Panc1 (cell line): ENCODE measurements at regions not wholly inside any gene's neighbourhood (a gene's known extent, or its start where the extent isn't known, plus 50 kb on each side); places are given as distances from the start of the nearest gene placed in this dataset.

Experiments
- POLR2AphosphoS5 ChIP-seq: IDR thresholded peaks from 2 replicates; pipeline ENCODE4 v1.6.1; 2012; ENCODE audit warnings: mild to moderate bottlenecking, low read depth, low read length, moderate library complexity
- SIN3A ChIP-seq: IDR thresholded peaks from 2 replicates; pipeline ENCODE4 v1.6.1; 2012; ENCODE audit warnings: low read depth, mild to moderate bottlenecking, low read length, moderate library complexity, borderline replicate concordance; ENCODE audit not compliant: insufficient read depth
- TF ChIP-seq, protein P1 (sequence below): fragments of 450-650 bp; IDR thresholded peaks from 2 replicates; pipeline ENCODE4 v1.5.1; 2017; ENCODE audit warnings: mild to moderate bottlenecking
- TF ChIP-seq, protein P2 (sequence below), 2 experiments: IDR thresholded peaks; 2 replicates each; pipeline ENCODE4 v1.6.1; 2011 to 2012; ENCODE audit warnings: low read depth in 2 of 2, control low read depth in 1 of 2, low read length in 1 of 2, mild to moderate bottlenecking in 1 of 2, moderate library complexity in 1 of 2; ENCODE audit not compliant: insufficient read depth in 1 of 2

DNA sequence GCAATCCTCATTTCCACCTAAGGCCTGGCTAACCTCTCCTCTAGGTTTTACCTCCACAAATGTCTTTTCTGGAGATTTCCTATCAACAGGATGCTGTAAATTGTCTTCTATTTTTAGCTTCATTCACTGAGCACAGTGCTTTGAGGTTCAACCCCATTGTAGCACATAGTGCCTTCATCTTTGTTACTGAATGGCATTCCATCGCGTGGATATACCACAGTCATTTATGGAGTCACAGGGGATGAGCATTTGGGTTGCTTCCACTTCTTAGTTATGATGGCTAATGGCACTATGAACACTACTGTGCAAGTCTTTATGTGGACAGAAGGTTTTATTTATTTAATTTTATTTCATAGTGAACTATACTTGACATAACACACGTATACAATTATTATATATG is 387.1 kb downstream of the SMOC2 start:
- TF ChIP-seq, protein P1, sequence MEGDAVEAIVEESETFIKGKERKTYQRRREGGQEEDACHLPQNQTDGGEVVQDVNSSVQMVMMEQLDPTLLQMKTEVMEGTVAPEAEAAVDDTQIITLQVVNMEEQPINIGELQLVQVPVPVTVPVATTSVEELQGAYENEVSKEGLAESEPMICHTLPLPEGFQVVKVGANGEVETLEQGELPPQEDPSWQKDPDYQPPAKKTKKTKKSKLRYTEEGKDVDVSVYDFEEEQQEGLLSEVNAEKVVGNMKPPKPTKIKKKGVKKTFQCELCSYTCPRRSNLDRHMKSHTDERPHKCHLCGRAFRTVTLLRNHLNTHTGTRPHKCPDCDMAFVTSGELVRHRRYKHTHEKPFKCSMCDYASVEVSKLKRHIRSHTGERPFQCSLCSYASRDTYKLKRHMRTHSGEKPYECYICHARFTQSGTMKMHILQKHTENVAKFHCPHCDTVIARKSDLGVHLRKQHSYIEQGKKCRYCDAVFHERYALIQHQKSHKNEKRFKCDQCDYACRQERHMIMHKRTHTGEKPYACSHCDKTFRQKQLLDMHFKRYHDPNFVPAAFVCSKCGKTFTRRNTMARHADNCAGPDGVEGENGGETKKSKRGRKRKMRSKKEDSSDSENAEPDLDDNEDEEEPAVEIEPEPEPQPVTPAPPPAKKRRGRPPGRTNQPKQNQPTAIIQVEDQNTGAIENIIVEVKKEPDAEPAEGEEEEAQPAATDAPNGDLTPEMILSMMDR, result no peak
- TF ChIP-seq, protein P2, sequence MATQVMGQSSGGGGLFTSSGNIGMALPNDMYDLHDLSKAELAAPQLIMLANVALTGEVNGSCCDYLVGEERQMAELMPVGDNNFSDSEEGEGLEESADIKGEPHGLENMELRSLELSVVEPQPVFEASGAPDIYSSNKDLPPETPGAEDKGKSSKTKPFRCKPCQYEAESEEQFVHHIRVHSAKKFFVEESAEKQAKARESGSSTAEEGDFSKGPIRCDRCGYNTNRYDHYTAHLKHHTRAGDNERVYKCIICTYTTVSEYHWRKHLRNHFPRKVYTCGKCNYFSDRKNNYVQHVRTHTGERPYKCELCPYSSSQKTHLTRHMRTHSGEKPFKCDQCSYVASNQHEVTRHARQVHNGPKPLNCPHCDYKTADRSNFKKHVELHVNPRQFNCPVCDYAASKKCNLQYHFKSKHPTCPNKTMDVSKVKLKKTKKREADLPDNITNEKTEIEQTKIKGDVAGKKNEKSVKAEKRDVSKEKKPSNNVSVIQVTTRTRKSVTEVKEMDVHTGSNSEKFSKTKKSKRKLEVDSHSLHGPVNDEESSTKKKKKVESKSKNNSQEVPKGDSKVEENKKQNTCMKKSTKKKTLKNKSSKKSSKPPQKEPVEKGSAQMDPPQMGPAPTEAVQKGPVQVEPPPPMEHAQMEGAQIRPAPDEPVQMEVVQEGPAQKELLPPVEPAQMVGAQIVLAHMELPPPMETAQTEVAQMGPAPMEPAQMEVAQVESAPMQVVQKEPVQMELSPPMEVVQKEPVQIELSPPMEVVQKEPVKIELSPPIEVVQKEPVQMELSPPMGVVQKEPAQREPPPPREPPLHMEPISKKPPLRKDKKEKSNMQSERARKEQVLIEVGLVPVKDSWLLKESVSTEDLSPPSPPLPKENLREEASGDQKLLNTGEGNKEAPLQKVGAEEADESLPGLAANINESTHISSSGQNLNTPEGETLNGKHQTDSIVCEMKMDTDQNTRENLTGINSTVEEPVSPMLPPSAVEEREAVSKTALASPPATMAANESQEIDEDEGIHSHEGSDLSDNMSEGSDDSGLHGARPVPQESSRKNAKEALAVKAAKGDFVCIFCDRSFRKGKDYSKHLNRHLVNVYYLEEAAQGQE (IDR thresholded peaks at IDR 0.05; ENCODE audit: insufficient read depth in 1 of 2, low read depth in 2 of 2, low read length in 1 of 2), result no peak
- no peak for TF ChIP-seq POLR2AphosphoS5
- no peak for TF ChIP-seq SIN3A
